GM12875 (cell line): ENCODE measurements at regions not wholly inside any gene's neighbourhood (a gene's known extent, or its start where the extent isn't known, plus 50 kb on each side); places are given as distances from the start of the nearest gene placed in this dataset.

ENCODE experiments used
- H3K4me3 ChIP-seq: one replicate; pipeline ENCODE4 v1.5.1; 2011; ENCODE audit warnings: low read depth, low read length, control low read depth
- TF ChIP-seq, protein P1 (sequence below): IDR thresholded peaks from 2 replicates; pipeline ENCODE4 v1.5.1; 2011; ENCODE audit warnings: low read depth, mild to moderate bottlenecking, control low read depth, inconsistent platforms, low read length, moderate library complexity, borderline replicate concordance; ENCODE audit not compliant: insufficient read depth

DNA sequence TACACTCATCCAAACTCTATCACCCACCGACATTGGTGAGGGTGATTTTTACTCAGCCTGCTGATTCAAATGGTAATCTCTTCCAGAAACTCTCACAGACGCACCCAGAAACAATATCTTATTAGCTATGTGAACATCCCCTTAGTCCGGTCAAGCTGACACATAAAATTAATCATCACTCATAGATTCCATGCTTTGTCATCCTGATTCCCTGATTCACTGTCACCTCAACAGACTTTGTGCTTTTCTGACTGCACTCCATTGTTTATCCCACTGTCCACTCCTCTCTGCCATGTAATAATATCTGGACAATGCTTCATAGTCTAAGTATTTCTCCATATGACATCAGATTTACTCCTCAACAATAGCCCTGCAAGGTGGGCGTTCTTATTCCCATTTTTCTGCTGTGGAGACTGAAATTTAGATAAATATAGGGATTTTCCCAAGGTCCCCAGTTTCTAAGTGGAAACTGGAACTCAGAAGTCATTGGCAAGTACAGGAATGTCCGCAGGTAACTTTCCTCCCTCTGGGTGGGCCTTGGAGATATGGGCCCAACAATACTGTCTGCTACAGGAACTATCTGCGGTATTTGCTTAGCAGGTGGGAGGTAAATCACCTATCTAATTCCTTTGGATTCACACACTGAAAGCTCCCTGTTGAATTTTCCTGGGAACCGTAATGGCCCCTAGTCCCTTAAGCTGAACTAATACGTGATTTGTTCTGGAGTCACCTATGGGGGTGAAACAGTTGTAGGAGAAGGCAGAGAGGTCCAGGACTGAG lies 228.6 kb upstream of the BCOR start:
- TF ChIP-seq, protein P1, sequence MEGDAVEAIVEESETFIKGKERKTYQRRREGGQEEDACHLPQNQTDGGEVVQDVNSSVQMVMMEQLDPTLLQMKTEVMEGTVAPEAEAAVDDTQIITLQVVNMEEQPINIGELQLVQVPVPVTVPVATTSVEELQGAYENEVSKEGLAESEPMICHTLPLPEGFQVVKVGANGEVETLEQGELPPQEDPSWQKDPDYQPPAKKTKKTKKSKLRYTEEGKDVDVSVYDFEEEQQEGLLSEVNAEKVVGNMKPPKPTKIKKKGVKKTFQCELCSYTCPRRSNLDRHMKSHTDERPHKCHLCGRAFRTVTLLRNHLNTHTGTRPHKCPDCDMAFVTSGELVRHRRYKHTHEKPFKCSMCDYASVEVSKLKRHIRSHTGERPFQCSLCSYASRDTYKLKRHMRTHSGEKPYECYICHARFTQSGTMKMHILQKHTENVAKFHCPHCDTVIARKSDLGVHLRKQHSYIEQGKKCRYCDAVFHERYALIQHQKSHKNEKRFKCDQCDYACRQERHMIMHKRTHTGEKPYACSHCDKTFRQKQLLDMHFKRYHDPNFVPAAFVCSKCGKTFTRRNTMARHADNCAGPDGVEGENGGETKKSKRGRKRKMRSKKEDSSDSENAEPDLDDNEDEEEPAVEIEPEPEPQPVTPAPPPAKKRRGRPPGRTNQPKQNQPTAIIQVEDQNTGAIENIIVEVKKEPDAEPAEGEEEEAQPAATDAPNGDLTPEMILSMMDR: no peak
- no peak overlapping the region for H3K4me3 ChIP-seq

DNA sequence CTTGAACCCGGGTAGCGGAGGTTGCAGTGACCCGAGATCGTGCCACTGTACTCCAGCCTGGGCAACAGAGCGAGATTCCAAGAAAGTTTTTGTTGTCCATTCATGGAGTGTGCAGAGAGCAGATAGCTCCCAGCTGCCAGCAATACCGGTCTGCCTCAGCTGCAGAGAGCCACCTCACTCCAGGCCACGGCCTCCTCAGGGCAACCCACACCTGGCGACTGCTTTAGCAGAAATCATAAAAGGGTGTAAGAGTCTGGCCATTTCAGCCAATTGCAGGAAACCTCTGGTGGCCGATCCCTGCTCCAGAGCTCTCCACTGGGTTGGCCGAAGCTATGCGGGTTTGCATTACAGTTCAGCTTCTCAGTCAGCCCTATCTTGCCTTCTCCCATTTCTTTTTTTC lies 227.4 kb upstream of the BCOR start:
- TF ChIP-seq, protein P1: no peak
- no peak overlapping the region for H3K4me3 ChIP-seq

DNA sequence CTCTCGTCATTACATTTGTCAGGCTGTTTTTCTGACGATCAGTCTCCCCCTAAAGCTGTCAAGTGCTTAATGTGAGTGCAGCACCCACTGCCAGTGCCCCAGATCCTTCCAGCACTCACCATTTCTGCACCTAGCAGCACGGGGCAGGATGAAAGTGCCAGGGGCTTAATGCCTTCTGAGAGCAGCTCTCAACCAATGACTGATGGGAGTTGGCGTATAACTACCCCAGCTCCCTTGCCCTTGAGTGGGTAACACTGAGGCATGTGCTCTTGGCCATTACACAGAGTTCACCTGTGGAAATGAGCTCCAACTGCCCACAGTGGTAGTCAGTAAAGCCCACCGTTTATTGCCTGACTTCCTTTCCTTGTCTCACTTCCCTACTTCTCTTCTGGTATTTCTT lies 226.2 kb upstream of the BCOR start:
- no peak overlapping the region for H3K4me3 ChIP-seq
- TF ChIP-seq, protein P1: no peak

DNA sequence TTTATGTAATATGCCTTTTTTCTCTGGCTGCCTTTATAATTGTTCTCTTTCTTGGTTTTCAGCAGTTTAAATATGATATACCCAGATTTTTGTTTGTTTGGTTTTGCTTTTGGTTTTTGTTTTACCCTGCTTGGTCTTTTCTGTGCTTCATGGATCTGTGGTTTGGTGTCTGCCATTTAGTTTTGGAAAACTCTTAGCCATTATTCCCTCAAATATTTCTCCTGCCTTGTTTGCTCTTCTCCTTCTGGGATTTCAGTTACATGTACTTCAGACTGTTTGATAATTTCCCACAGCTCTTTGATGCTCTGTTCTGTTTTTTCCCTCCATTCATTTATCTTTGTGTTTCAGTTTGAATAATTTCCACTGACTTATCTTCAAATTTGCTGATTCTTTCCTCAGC lies 223.1 kb upstream of the BCOR start:
- H3K4me3 ChIP-seq: no peak overlapping the region
- TF ChIP-seq, protein P1: no peak

DNA sequence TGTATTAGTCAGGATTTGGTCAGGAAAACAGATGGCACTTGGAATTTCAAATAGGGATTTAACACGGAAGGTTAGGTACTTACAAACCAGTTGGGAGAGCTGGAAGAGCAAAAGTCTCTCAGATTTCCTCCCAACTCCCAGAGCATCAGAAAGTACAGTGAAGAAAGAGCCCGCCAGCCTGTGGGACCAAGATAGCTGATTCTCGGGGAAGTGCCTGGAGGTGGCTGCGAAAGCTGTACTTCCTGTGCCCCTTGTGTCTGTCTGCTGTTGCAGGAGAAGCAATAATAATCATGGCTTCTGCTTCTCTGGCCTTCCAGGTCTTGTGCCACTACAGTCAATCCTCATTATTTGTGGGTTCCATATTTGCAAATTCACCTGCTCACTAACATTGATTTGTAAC lies 221.0 kb upstream of the BCOR start:
- H3K4me3 ChIP-seq: no peak overlapping the region
- TF ChIP-seq, protein P1: no peak

DNA sequence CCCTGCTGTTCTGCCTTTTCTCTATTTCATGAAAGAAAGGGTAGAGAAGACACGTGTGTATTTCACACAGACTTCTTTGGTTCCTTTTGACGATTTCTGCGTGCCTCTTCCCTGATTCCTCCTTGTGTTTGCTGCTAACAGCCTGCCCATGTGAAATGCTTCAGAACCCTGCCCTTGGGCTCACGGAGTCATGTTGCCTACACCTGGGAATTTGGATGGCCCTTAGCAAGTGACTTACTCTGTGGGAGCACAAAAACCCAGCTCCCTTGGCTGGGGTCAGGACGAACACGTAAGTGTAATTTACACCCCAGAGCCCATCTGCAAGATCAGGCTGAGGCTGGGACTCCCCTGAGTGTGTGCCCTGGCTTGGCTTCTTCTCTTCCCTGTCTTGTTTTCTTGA lies 220.3 kb upstream of the BCOR start:
- no peak overlapping the region for H3K4me3 ChIP-seq
- TF ChIP-seq, protein P1: no peak

DNA sequence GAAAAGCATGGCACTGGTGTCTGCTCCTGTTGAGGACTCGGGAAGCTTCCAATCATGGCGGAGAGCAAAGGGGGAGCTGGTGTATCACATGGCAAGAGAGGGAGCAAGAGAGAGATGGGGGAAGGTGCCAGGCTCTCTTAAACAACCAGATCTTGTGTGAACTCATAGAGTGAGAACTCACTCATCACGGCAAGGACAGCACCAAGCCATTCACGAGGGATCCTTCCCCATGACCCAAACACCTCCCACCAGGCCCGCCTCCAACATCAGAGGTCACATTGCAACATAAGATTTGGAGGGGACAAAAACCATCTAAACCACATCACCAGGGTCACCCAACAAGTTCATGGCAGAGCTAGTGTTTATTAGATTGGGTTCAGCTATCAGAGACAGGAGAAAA lies 218.7 kb upstream of the BCOR start:
- H3K4me3 ChIP-seq: no peak overlapping the region
- TF ChIP-seq, protein P1: no peak
